IgD-negative memory B cell (primary cell): ENCODE measurements at regions not wholly inside any gene's neighbourhood (a gene's known extent, or its start where the extent isn't known, plus 50 kb on each side); places are given as distances from the start of the nearest gene placed in this dataset.

ENCODE experiments used
- H3K27ac Mint-ChIP-seq, 3 donors: one replicate each; pipeline ENCODE4 v1.8.0; 2020 to 2022; ENCODE audit warnings: mild to moderate bottlenecking in 3 of 3, mixed read lengths in 3 of 3, moderate library complexity in 1 of 3
- H3K27me3 Mint-ChIP-seq: one replicate; pipeline ENCODE4 v1.8.0; 2021; ENCODE audit warnings: mixed read lengths
- H3K36me3 Mint-ChIP-seq: one replicate; pipeline ENCODE4 v1.8.0; 2020; ENCODE audit warnings: mild to moderate bottlenecking, mixed read lengths
- H3K4me1 Mint-ChIP-seq, 3 donors: one replicate each; pipeline ENCODE4 v1.8.0; 2020 to 2022; ENCODE audit warnings: mixed read lengths in 3 of 3, mild to moderate bottlenecking in 1 of 3
- H3K4me3 Mint-ChIP-seq, 4 donors: one replicate each; pipeline ENCODE4 v1.8.0; 2020 to 2022; ENCODE audit warnings: mild to moderate bottlenecking in 4 of 4, mixed read lengths in 4 of 4, moderate library complexity in 3 of 4
- H3K9me3 Mint-ChIP-seq, 3 donors: one replicate each; pipeline ENCODE4 v1.8.0; 2020 to 2021; ENCODE audit warnings: mixed read lengths in 3 of 3, mild to moderate bottlenecking in 1 of 3

DNA sequence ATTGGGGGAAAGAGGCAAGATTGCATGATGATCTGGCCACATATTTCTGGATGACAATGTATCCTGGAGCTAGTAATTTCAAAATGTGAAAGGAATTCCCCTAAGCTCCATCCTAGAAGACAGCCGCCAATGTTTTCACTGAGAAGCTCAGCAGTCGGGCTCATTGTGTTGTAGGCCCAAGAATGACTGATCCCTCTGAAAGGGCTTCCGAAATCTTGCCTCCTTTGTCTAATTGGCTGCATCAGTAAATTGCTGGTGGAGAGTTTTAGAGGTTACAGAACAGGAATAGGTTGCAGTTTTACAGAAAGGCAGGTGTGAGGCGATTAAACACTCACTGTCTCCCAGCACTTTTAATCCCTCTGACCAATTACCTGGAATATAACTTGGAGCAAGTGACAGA, 464.1 kb upstream of the SALL1 start:
- Mint-ChIP-seq H3K9me3 (peaks cover 4 to 13% (median 5%) of the 10 kb centered on the region in 3 donors), H3K27ac (no peak overlapping the region)

GRCh38 chr16:51607201-51607651, 456.2 kb upstream of the SALL1 start:
- peaks cover 4 to 15% (median 7%) of the 10 kb centered on the region in 3 donors for H3K9me3 Mint-ChIP-seq

More for the DNA sequence above, 464.1 kb upstream of the SALL1 start:
- Mint-ChIP-seq H3K4me1 (peaks cover 0 to 2% (median 0%) of the 10 kb centered on the region in 3 donors), H3K4me3 (no peak overlapping the region), H3K27me3 (no peaks in the 10 kb centered on the region), H3K36me3 (no peaks in the 10 kb centered on the region)

DNA sequence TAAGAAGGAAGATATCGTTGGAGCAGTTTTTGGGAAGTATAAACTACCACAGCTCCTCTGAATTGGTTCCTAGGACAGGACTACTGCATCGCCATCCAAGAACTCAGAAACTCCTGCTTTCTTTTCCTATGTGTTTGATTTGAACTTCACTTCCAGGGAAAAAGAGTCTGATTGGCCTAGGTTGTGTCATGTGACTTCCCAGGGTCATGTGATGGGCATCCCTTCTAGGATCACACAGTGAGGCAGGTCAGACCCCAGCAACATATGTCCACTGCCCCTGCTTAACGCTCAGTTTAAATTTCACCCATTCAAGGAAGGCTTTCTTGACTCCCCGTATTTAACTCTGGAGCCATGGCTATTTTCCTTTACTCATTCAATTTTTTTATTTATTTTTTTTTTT, 445.2 kb upstream of the SALL1 start:
- Mint-ChIP-seq H3K9me3 (peaks cover 2 to 3% (median 3%) of the 10 kb centered on the region in 3 donors), H3K4me1 (no peaks in the 10 kb centered on the region), H3K27ac (no peak overlapping the region), H3K4me3 (no peak overlapping the region), H3K27me3 (no peaks in the 10 kb centered on the region), H3K36me3 (peaks cover 5% of the 10 kb centered on the region)

More at GRCh38 chr16:51607201-51607651, 456.2 kb upstream of the SALL1 start:
- Mint-ChIP-seq H3K4me1 (no peaks in the 10 kb centered on the region), H3K4me3 (no peak overlapping the region), H3K27ac (no peak overlapping the region), H3K36me3 (peaks cover 1% of the 10 kb centered on the region), H3K27me3 (no peaks in the 10 kb centered on the region)

- no peak overlapping the region for H3K4me3 Mint-ChIP-seq
- peaks cover 2% of the 10 kb centered on the region for H3K36me3 Mint-ChIP-seq
- H3K27me3 Mint-ChIP-seq, result no peaks in the 10 kb centered on the region
- peaks cover under 1 to 3% (median 2%) of the 10 kb centered on the region in 3 donors for H3K9me3 Mint-ChIP-seq
- H3K27ac Mint-ChIP-seq, result no peak overlapping the region
- H3K4me1 Mint-ChIP-seq, result no peaks in the 10 kb centered on the region
Measured at GRCh38 chr16:51592535-51593300, 441.6 kb upstream of the SALL1 start.

- Mint-ChIP-seq H3K4me3 (no peak overlapping the region), H3K27ac (no peak overlapping the region), H3K27me3 (no peaks in the 10 kb centered on the region), H3K36me3 (peaks cover 2% of the 10 kb centered on the region), H3K9me3 (peaks cover 0 to 3% (median 2%) of the 10 kb centered on the region in 3 donors), H3K4me1 (no peaks in the 10 kb centered on the region)
Measured at GRCh38 chr16:51592001-51592501, 441.0 kb upstream of the SALL1 start.

GRCh38 chr16:51591480-51591879, 440.4 kb upstream of the SALL1 start:
- no peak overlapping the region for H3K4me3 Mint-ChIP-seq
- no peaks in the 10 kb centered on the region for H3K27me3 Mint-ChIP-seq
- H3K9me3 Mint-ChIP-seq, result peaks cover 0 to 3% (median 2%) of the 10 kb centered on the region in 3 donors
- no peaks in the 10 kb centered on the region for H3K4me1 Mint-ChIP-seq
- H3K27ac Mint-ChIP-seq, result no peak overlapping the region
- H3K36me3 Mint-ChIP-seq, result peaks cover 2% of the 10 kb centered on the region

GRCh38 chr16:51579652-51580360, 428.7 kb upstream of the SALL1 start:
- Mint-ChIP-seq H3K36me3 (no peaks in the 10 kb centered on the region), H3K4me1 (no peaks in the 10 kb centered on the region), H3K4me3 (no peak overlapping the region), H3K27ac (no peak overlapping the region), H3K9me3 (peaks cover 0 to 5% (median 3%) of the 10 kb centered on the region in 3 donors), H3K27me3 (no peaks in the 10 kb centered on the region)

- Mint-ChIP-seq H3K4me1 (no peaks in the 10 kb centered on the region), H3K9me3 (peaks cover 2 to 5% (median 3%) of the 10 kb centered on the region in 3 donors), H3K4me3 (no peak overlapping the region), H3K27me3 (no peaks in the 10 kb centered on the region), H3K36me3 (no peaks in the 10 kb centered on the region), H3K27ac (no peak overlapping the region)
Measured at GRCh38 chr16:51577621-51578303, 426.7 kb upstream of the SALL1 start.

- H3K27me3 Mint-ChIP-seq, result no peaks in the 10 kb centered on the region
- H3K4me1 Mint-ChIP-seq, result no peaks in the 10 kb centered on the region
- H3K36me3 Mint-ChIP-seq, result no peaks in the 10 kb centered on the region
- H3K9me3 Mint-ChIP-seq, result peaks cover 5 to 8% (median 7%) of the 10 kb centered on the region in 3 donors
- no peak overlapping the region for H3K27ac Mint-ChIP-seq
- H3K4me3 Mint-ChIP-seq, result peak overlapping the region in 1 of 4 donors; percentile 13
Measured at GRCh38 chr16:51576498-51577195, 425.6 kb upstream of the SALL1 start.

GRCh38 chr16:51573191-51573590, 422.1 kb upstream of the SALL1 start:
- Mint-ChIP-seq H3K4me1 (no peaks in the 10 kb centered on the region), H3K27me3 (no peaks in the 10 kb centered on the region), H3K4me3 (no peak overlapping the region), H3K27ac (no peak overlapping the region), H3K9me3 (peaks cover 5 to 17% (median 6%) of the 10 kb centered on the region in 3 donors), H3K36me3 (no peaks in the 10 kb centered on the region)

DNA sequence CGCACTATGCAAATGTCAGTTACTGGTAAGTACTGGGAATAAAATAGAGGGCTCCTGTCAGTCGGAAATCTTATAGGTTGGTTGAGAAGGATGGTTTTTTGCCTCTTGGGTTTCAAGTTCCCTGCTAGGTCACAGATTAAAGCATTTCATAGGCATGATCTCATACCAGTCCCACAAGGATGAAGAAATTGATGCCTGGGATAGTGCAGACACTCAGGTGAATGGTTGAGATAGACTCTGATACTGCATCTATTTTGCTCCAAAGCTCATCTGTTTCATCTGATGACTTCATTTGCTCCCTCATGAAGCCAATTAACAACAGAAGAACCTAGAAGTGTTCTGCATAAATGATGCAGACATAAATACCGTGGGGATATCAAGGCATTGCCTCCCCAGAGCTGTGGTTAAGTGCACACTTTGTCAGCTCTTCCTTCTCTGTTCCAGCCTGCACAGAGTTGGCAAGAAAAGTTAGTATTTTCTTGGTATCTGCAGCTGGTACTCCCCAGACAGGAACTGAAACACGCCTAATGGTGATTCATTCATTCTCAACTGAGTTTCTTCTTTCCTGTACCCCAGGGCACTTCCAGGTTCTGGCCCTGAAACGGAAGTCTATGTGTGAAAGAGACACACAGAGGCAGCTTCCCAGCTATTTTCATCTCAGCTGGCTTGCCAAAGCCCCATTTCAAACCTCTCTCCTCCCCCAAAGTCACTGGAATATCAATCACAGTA, 418.3 kb upstream of the SALL1 start:
- H3K27ac Mint-ChIP-seq, result peak overlapping the region in 1 of 3 donors; percentile 47
- no peaks in the 10 kb centered on the region for H3K27me3 Mint-ChIP-seq
- H3K36me3 Mint-ChIP-seq, result no peaks in the 10 kb centered on the region
- H3K4me1 Mint-ChIP-seq, result no peaks in the 10 kb centered on the region
- peaks cover 0 to 25% (median 6%) of the 10 kb centered on the region in 3 donors for H3K9me3 Mint-ChIP-seq
- H3K4me3 Mint-ChIP-seq, result no peak overlapping the region

- Mint-ChIP-seq H3K9me3 (peaks cover 0 to 31% (median 6%) of the 10 kb centered on the region in 3 donors), H3K27me3 (no peaks in the 10 kb centered on the region), H3K36me3 (peaks cover 1% of the 10 kb centered on the region), H3K4me3 (no peak overlapping the region), H3K4me1 (no peaks in the 10 kb centered on the region), H3K27ac (no peak overlapping the region)
Measured at GRCh38 chr16:51567911-51568310, 416.8 kb upstream of the SALL1 start.

- Mint-ChIP-seq H3K27ac (no peak overlapping the region), H3K9me3 (peaks cover 0 to 23% (median 3%) of the 10 kb centered on the region in 3 donors), H3K36me3 (peaks cover 1% of the 10 kb centered on the region), H3K4me1 (no peaks in the 10 kb centered on the region), H3K27me3 (no peaks in the 10 kb centered on the region), H3K4me3 (no peak overlapping the region)
Measured at GRCh38 chr16:51565184-51565583, 414.1 kb upstream of the SALL1 start.

- Mint-ChIP-seq H3K4me3 (no peak overlapping the region), H3K4me1 (no peaks in the 10 kb centered on the region), H3K36me3 (peaks cover 1% of the 10 kb centered on the region), H3K9me3 (peaks cover 2 to 18% (median 5%) of the 10 kb centered on the region in 3 donors), H3K27me3 (no peaks in the 10 kb centered on the region), H3K27ac (no peak overlapping the region)
Measured at GRCh38 chr16:51562891-51563290, 411.8 kb upstream of the SALL1 start.
